IMR-90 (cell line): ENCODE measurements at regions not wholly inside any gene's neighbourhood (a gene's known extent, or its start where the extent isn't known, plus 50 kb on each side); places are given as distances from the start of the nearest gene placed in this dataset.

ENCODE experiments used
- CEBPB ChIP-seq: IDR thresholded peaks from 2 replicates; pipeline ENCODE4 v1.6.1; 2012; ENCODE audit warnings: low read depth, low read length, improper control_type of control experiment
- CTCF ChIP-seq: conservative IDR thresholded peaks from 2 replicates; pipeline ENCODE4 v1.5.1; 2012; ENCODE audit warnings: mild to moderate bottlenecking, low read depth, low read length, improper control_type of control experiment
- MAFK ChIP-seq: IDR thresholded peaks from 2 replicates; pipeline ENCODE4 v1.6.1; 2012; ENCODE audit warnings: low read depth, low read length, improper control_type of control experiment
- MAZ ChIP-seq: IDR thresholded peaks from 2 replicates; pipeline ENCODE4 v1.6.1; 2012; ENCODE audit warnings: low read depth, mild to moderate bottlenecking, low read length, improper control_type of control experiment, moderate library complexity, borderline replicate concordance
- MXI1 ChIP-seq: IDR thresholded peaks from 2 replicates; pipeline ENCODE4 v1.6.1; 2012; ENCODE audit warnings: low read depth, mild to moderate bottlenecking, low read length, moderate library complexity, borderline replicate concordance
- NFE2L2 ChIP-seq: fragments of 150-350 bp; IDR thresholded peaks from 2 replicates; pipeline ENCODE4 v1.6.1; 2016; ENCODE audit warnings: low read depth, mild to moderate bottlenecking, low read length
- POLR2A ChIP-seq: IDR thresholded peaks from 2 replicates; pipeline ENCODE4 v1.6.1; 2012; ENCODE audit warnings: mild to moderate bottlenecking, low read depth, low read length
- RAD21 ChIP-seq: IDR thresholded peaks from 2 replicates; pipeline ENCODE4 v1.6.1; 2012; ENCODE audit warnings: low read length, improper control_type of control experiment
- RCOR1 ChIP-seq: IDR thresholded peaks from 2 replicates; pipeline ENCODE4 v1.6.1; 2012; ENCODE audit warnings: mild to moderate bottlenecking, low read length, improper control_type of control experiment; ENCODE audit not compliant: insufficient replicate concordance
- RFX5 ChIP-seq: IDR thresholded peaks from 2 replicates; pipeline ENCODE4 v1.8.0; 2012; ENCODE audit warnings: low read depth, mild to moderate bottlenecking, low read length, moderate library complexity
- SMC3 ChIP-seq: fragments of 150-350 bp; IDR thresholded peaks from 2 replicates; pipeline ENCODE4 v1.6.1; 2016; ENCODE audit warnings: low read depth, mild to moderate bottlenecking, antibody characterized with exemption, low read length, moderate library complexity
- USF2 ChIP-seq: fragments of 150-350 bp; IDR thresholded peaks from 2 replicates; pipeline ENCODE4 v1.6.1; 2017; ENCODE audit warnings: mild to moderate bottlenecking, antibody characterized with exemption, low read length, low read depth

GRCh38 chr6:21533678-21534077, 59.9 kb upstream of the SOX4 start:
- TF ChIP-seq POLR2A (no peak), CTCF (no peak), RFX5 (no peak), USF2 (no peak), CEBPB (no peak), MAFK (no peak), MAZ (no peak), RAD21 (no peak), SMC3 (no peak), MXI1 (no peak), NFE2L2 (no peak), RCOR1 (no peak)
